ENCODE measurements at regions not wholly inside any gene's neighbourhood (a gene's known extent, or its start where the extent isn't known, plus 50 kb on each side); places are given as distances from the start of the nearest gene placed in this dataset.
"Not testable (repeated sequence)": the region's sequence is repeated elsewhere in the genome, so short reads cannot be mapped to it uniquely, and the experiment has no call there.

GRCh38 chr17:27066315-27066714 is 227.6 kb upstream of the WSB1 start:
- no peak for DNase-seq

DNA sequence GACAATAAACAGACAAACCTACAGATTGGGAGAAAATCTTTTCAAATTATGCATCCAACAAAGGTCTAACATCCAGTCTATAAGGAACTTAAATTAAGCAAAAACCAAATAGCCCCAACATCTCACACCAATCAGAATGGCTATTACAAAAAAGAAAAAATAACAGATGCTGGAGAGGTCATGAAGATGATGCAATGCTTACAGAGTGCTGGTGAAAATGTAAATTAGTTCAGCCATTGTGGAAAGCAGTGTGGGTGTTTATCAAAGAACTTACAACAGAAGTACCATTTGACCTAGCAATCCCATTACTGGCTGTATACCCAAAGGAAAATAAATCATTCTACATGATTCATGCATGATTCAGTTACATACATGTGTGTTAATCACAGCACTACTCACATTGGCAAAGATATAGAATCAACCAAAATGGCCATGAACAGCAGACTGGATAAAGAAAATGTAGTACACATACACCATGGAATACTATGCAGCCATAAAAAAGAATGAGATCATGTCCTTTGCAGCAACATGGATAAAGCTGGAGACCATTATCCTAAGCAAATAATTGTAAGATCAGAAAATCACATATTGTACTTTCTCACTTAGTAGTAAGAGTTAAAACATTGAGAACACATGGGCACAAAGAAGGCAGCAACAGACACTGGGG is 223.9 kb upstream of the WSB1 start:
- no peak for DNase-seq

- DNase-seq: no peak
These were observed 223.1 kb upstream of the WSB1 start for GRCh38 chr17:27070836-27071235.

GRCh38 chr17:27072885-27073284 is 221.0 kb upstream of the WSB1 start:
- no peak for DNase-seq

DNA sequence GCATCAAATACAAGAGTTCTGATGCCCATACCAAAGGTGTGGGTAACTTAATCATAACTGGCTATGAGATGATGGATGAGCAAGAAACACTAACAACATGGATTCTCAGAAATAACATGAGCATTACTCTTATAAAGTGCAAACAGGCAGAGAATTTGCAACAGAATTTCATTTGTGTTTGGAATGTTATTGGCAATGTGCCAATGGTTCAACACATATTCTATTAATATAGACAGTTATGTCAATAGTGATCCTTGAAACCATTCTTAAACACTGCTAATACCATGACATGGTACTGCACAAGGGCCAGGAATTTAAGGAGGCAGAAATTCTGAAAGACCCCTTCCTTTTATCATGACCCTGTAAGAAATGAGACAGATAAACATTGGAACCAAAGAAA is 217.1 kb upstream of the WSB1 start:
- DNase-seq: no peak

- DNase-seq: no peak
These were observed 215.6 kb upstream of the WSB1 start for GRCh38 chr17:27078296-27078695.

DNA sequence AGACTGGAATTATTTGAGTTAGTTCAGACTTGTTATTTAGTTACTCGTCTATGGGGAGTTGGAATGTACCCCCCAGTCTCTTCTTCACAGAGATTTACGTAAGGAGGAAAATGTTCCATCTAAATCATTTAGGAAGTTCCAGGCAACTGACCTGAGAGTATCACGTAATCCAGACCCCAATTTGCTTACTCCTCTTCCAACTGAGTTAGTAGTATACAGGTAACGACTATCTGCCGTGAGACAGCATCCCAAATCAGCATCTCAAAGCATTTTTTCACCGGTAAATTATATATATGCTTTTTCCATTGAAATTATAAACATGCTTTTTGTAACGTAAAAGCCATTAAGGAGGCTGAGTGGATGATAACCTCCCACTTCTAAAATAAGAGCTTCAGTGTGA is 214.3 kb upstream of the WSB1 start:
- DNase-seq: no peak

GRCh38 chr17:27081002-27081638 is 212.8 kb upstream of the WSB1 start:
- no peak for DNase-seq

- no peak for DNase-seq
These were observed 211.7 kb upstream of the WSB1 start for GRCh38 chr17:27082023-27082774.

- no peak for DNase-seq
These were observed 211.1 kb upstream of the WSB1 start for GRCh38 chr17:27082775-27083154.

DNA sequence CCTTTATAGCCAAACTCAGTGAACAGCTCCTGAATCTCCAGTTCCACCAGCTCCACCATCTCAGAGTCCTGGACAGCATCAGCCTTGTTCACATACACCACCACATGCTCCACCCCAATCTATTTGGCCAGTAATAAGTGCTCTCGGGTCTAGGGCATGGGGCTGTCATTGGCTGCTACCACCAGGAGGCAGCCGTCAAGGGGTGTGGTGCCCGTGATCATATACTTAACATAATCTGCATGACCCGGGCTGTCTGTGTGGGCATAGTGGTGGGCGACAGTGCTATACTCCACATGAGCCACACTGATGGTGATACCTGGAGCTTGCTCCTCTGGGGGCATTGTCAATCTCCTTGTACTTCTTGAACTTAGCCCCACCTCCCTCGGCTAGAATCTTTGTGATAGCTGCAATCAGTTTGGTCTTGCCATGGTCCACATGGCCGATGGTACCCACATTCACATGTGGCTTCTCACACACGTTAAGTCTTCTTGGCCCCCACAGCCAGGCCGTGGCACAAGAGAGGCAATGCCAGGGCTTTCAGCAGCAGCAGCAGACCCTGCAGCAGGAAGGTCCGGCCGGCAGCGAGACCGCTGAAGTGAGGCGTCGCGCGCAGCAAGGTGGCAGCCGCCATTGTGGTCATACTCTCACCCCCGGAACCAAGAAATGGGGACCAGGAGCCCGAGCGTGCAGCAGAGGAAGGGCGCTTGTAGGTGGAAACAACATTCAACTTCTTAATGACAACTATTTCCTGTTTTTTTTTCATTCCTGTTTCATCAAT is 210.3 kb upstream of the WSB1 start:
- DNase-seq: no peak

DNA sequence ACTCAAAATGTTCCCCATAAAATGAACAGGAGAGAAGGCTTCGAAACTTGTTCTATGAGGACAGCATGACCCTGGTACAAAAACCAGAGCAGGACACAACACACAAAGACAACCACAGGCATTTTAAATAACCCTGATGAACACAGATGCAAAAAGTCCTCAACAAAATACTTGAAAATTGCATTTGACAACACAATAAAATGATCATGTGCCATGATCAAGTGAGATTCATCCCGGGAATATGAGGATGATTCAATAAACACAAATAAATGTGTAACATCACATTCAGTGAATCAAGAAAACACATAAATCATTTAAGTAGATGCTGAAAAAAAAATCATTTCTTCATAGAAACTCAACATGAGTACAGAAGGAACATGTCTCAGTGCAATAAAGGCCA is 208.4 kb upstream of the WSB1 start:
- no peak for DNase-seq

DNA sequence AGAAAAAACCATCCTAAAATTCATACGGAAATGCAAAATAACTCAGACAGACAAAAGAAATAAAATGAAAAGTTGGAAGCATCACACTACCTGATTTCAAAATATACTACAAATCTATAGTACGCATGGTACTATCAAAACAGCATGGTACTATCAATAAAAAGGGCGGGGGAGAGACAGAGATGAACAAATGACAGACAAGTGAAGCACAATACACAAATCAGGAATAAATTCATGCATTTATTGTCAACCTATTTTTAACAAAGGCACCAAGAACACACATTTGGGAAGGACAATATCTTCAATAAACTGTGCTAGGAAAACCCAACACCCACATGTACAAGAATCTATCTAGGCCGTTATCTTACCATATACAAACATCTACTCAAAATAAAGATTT is 207.4 kb upstream of the WSB1 start:
- DNase-seq: no peak

- DNase-seq: no peak
These were observed 205.8 kb upstream of the WSB1 start for GRCh38 chr17:27087935-27088766.

- no peak for DNase-seq
These were observed 205.2 kb upstream of the WSB1 start for GRCh38 chr17:27088767-27089078.

DNA sequence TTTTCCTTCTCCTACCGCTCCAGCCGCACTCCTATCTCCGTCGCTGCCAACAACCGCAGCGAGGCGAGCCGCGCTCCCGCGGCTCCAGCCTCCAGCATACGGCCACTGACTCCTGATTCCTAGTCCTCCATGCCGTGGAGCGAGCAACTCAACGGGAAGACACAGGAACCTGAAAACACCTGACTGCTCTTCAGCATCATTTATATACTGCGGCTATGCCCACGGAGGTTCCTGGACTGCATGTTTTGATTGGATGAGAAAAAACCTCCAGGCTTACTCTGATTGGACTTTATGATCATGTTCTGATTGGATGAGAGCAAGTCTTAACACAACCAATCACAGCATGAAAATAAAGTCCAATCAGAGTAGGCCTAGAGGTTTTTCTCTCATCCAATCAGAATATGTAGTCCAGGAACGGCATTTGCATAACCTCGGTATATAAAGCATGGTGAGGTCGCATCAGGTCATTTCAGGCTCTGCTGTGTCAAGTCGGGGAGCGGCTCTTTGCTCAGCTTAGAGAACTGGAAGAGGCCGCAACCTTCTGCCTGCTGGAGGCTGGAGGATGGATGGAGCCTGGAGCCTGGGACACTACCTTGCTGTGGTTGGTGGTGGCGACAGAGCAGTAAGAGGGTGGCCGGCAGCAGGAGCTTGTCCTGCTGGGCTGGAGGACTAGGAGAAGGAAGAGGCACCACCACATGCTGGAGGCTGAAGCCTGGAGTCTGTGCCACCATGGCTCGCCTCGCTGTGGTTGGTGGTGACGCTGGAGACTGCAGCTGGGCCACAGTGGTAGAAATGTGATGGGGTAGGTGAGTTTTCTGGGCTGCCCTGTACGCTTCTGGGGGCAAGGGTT is 204.6 kb upstream of the WSB1 start:
- not testable (repeated sequence) for DNase-seq

DNA sequence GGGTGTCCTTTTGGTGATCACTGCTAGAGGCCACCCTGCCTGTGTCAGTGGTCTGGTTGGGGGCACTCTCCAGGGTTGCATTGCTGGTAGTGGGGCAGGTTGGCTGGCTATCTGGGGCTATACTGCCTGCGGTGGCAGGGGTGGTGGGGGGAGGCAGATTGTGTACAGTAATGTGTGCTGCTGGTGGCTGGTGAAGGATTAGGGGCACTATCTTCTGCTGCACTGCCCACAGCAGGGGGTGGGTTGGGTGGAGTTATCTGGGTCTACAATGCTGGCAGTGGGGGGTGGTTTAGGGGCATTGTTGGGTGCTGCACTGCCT is 204.0 kb upstream of the WSB1 start:
- no peak for DNase-seq

GRCh38 chr17:27090450-27091042 is 203.4 kb upstream of the WSB1 start:
- DNase-seq: not testable (repeated sequence)

DNA sequence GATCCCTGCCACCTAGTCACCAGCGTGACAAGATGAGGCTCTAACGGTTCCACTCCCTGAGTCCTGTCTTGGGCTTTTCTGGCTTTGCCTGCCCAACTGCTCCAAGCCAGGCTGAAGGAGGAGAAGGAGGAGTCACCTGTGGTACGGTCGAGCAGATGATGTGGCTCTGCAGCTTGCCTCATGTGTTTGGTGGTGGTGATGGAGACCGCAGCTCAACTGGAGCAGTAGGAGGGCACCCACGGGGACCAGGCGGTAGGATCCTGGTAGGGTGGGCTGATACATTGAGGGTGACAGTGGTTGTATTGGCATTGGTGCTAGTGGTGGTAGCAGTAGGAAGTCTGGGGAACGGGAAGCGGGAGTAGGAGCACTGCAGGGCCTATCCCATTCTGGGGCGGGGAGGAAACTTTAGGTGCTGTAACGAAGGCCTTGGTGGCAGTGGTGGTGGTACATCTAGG is 202.8 kb upstream of the WSB1 start:
- no peak for DNase-seq

GRCh38 chr17:27094179-27094578 is 199.7 kb upstream of the WSB1 start:
- not testable (repeated sequence) for DNase-seq

- not testable (repeated sequence) for DNase-seq
These were observed 198.1 kb upstream of the WSB1 start for GRCh38 chr17:27095821-27096220.

All from stimulated activated naive CD4-positive, alpha-beta T cell treated with Interleukin-2 at 50 U/mL for 16 hours (primary cell).